ENCODE measurements at regions not wholly inside any gene's neighbourhood (a gene's known extent, or its start where the extent isn't known, plus 50 kb on each side); places are given as distances from the start of the nearest gene placed in this dataset.

DNA sequence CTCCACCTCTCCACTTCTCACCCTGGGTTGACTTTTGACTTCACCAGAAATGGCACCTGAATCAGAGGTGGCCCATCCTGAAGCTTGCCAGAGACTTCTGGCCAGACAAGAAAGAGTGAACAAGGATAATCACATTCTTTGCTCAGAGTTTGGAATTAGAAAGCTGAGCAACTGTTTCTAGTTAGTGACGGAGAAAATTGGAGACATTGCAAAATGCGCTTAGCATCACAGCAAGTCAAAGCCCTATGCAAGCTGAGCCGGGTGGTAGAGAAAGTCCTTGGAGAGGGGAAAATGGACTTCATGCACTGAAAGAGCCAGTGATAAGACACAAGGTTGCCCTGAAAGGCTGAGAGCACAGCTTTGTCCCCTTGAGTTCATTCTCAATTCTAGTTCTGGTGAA, 161.8 kb downstream of the PAH start:
- Histone ChIP-seq H3K9ac (ENCODE audit: low read depth, low read length) (no peak overlapping the region), H3K27me3 (ENCODE audit: control insufficient read depth, insufficient read depth, low read length) (no peaks in the 10 kb centered on the region), H3K36me3 (ENCODE audit: insufficient read depth, low read length) (no peaks in the 10 kb centered on the region), H3K4me3 (ENCODE audit: low read length) (no peak overlapping the region), H3K4me2 (ENCODE audit: low read length) (no peak overlapping the region), H3K9me3 (replicated peaks; ENCODE audit: low read length) (no peaks in the 10 kb centered on the region), H3K4me1 (ENCODE audit: control insufficient read depth, insufficient read depth, low read length) (no peaks in the 10 kb centered on the region)

DNA sequence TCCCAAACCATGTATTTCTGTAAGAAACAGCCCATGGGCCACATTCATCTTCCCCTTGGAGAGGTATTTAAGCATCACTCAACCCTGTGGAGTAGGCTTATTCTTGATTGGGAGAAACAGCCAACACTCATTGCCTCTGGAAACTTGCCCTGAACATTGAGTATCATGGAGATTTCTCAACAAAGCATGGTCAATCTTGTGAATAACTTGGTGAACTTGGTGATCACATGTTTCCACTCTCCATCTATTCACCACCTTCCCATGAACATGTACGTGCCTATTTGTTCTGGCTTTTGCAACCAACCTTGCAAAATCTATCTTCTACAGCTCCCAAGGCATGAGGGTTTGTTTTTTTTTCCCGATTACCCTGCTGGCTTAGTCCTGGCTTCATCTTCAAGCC, 163.2 kb downstream of the PAH start:
- Histone ChIP-seq H3K4me1 (ENCODE audit: control insufficient read depth, insufficient read depth, low read length) (no peaks in the 10 kb centered on the region), H3K4me2 (ENCODE audit: low read length) (no peak overlapping the region), H3K27me3 (ENCODE audit: control insufficient read depth, insufficient read depth, low read length) (no peaks in the 10 kb centered on the region), H3K36me3 (ENCODE audit: insufficient read depth, low read length) (no peaks in the 10 kb centered on the region), H3K4me3 (ENCODE audit: low read length) (no peak overlapping the region), H3K9me3 (replicated peaks; ENCODE audit: low read length) (no peaks in the 10 kb centered on the region), H3K9ac (ENCODE audit: low read depth, low read length) (no peak overlapping the region)

DNA sequence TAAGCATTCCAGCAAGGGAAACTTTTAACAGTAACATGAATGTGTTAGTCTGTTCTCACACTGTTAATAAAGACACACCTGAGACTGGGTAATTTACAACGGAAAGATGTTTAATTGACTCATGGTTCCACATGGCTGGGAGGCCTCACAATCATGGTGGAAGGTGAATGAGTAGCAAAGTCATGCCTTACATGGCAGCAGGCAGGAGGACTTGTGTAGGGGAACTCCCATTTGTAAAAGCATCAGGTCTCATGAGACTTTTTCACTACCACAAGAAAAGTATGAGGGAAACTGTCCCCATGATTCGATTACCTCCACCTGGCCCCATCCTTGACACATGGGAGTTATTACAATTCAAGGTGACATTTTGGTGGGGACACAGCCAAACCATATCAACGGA, 168.3 kb downstream of the PAH start:
- Histone ChIP-seq H3K36me3 (ENCODE audit: insufficient read depth, low read length) (no peaks in the 10 kb centered on the region), H3K27me3 (ENCODE audit: control insufficient read depth, insufficient read depth, low read length) (no peaks in the 10 kb centered on the region), H3K9me3 (replicated peaks; ENCODE audit: low read length) (no peaks in the 10 kb centered on the region), H3K4me1 (ENCODE audit: control insufficient read depth, insufficient read depth, low read length) (no peaks in the 10 kb centered on the region), H3K4me3 (ENCODE audit: low read length) (no peak overlapping the region), H3K9ac (ENCODE audit: low read depth, low read length) (no peak overlapping the region), H3K4me2 (ENCODE audit: low read length) (no peak overlapping the region)

GRCh38 chr12:102746963-102747362, 170.1 kb downstream of the PAH start:
- Histone ChIP-seq H3K4me3 (ENCODE audit: low read length) (no peak overlapping the region), H3K4me1 (ENCODE audit: control insufficient read depth, insufficient read depth, low read length) (no peaks in the 10 kb centered on the region), H3K36me3 (ENCODE audit: insufficient read depth, low read length) (no peaks in the 10 kb centered on the region), H3K27me3 (ENCODE audit: control insufficient read depth, insufficient read depth, low read length) (no peaks in the 10 kb centered on the region), H3K4me2 (ENCODE audit: low read length) (no peak overlapping the region), H3K9me3 (replicated peaks; ENCODE audit: low read length) (no peaks in the 10 kb centered on the region), H3K9ac (ENCODE audit: low read depth, low read length) (no peak overlapping the region)

- Histone ChIP-seq H3K4me1 (ENCODE audit: control insufficient read depth, insufficient read depth, low read length) (no peaks in the 10 kb centered on the region), H3K9me3 (replicated peaks; ENCODE audit: low read length) (no peaks in the 10 kb centered on the region), H3K4me3 (ENCODE audit: low read length) (no peak overlapping the region), H3K4me2 (ENCODE audit: low read length) (no peak overlapping the region), H3K36me3 (ENCODE audit: insufficient read depth, low read length) (no peaks in the 10 kb centered on the region), H3K27me3 (ENCODE audit: control insufficient read depth, insufficient read depth, low read length) (no peaks in the 10 kb centered on the region), H3K9ac (ENCODE audit: low read depth, low read length) (no peak overlapping the region)
Measured at GRCh38 chr12:102745971-102746600, 171.0 kb downstream of the PAH start.

GRCh38 chr12:102741196-102741595, 175.8 kb downstream of the PAH start:
- no peak overlapping the region for H3K4me3 ChIP-seq (ENCODE audit: low read length)
- no peaks in the 10 kb centered on the region for H3K36me3 ChIP-seq (ENCODE audit: insufficient read depth, low read length)
- H3K27me3 ChIP-seq (ENCODE audit: control insufficient read depth, insufficient read depth, low read length) = no peaks in the 10 kb centered on the region
- H3K4me2 ChIP-seq (ENCODE audit: low read length) = no peak overlapping the region
- no peaks in the 10 kb centered on the region for H3K4me1 ChIP-seq (ENCODE audit: control insufficient read depth, insufficient read depth, low read length)
- no peaks in the 10 kb centered on the region for H3K9me3 ChIP-seq (replicated peaks; ENCODE audit: low read length)
- no peak overlapping the region for H3K9ac ChIP-seq (ENCODE audit: low read depth, low read length)

DNA sequence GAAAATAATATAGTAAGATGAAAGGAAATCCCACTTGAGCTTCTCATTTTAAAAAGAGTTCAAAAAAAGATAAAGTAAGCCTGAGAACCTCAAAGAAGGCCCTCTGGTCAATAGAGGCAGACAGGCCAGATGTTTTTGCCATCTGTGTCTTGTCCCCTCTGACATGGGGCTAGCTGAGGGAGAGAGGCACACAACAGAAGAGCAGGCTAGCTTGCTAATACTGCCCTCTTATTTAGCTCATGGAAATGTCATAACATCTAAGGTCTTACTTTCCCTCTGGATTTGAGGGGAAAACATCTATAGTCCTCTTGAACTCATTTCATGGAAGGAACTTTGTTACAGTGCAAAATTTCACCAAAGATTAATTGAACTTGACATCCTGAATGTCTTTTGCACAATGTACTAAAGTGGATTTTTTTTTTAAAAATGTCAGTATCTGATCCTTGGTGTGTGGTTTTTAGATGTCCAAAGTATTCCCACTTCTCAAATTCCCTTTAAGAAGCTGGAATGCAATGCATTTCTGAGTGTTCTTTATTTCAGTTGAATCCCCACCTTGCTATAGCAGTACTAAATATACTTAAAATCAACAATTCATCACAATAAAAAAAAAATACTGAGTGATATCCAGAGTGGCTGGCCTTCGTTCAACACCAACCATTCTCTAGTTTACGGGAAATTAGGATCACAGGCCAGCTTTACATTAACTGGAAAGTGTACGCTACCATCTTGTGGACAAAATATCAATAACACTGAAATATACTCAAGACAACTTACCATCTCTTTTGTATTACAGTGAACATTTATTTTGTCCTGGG, 176.7 kb downstream of the PAH start:
- Histone ChIP-seq H3K4me3 (ENCODE audit: low read length) (no peak overlapping the region), H3K9ac (ENCODE audit: low read depth, low read length) (no peak overlapping the region), H3K27me3 (ENCODE audit: control insufficient read depth, insufficient read depth, low read length) (no peaks in the 10 kb centered on the region), H3K36me3 (ENCODE audit: insufficient read depth, low read length) (no peaks in the 10 kb centered on the region), H3K9me3 (replicated peaks; ENCODE audit: low read length) (no peaks in the 10 kb centered on the region), H3K4me2 (ENCODE audit: low read length) (no peak overlapping the region), H3K4me1 (ENCODE audit: control insufficient read depth, insufficient read depth, low read length) (no peaks in the 10 kb centered on the region)

- H3K4me3 ChIP-seq (ENCODE audit: low read length) = no peak overlapping the region
- no peaks in the 10 kb centered on the region for H3K27me3 ChIP-seq (ENCODE audit: control insufficient read depth, insufficient read depth, low read length)
- H3K4me1 ChIP-seq (ENCODE audit: control insufficient read depth, insufficient read depth, low read length) = no peaks in the 10 kb centered on the region
- H3K36me3 ChIP-seq (ENCODE audit: insufficient read depth, low read length) = no peaks in the 10 kb centered on the region
- H3K4me2 ChIP-seq (ENCODE audit: low read length) = no peak overlapping the region
- no peaks in the 10 kb centered on the region for H3K9me3 ChIP-seq (replicated peaks; ENCODE audit: low read length)
- H3K9ac ChIP-seq (ENCODE audit: low read depth, low read length) = no peak overlapping the region
Measured at GRCh38 chr12:102736328-102736727, 180.7 kb downstream of the PAH start.

GRCh38 chr12:102735104-102735503, 181.9 kb downstream of the PAH start:
- Histone ChIP-seq H3K9ac (ENCODE audit: low read depth, low read length) (no peak overlapping the region), H3K36me3 (ENCODE audit: insufficient read depth, low read length) (no peaks in the 10 kb centered on the region), H3K4me1 (ENCODE audit: control insufficient read depth, insufficient read depth, low read length) (no peaks in the 10 kb centered on the region), H3K9me3 (replicated peaks; ENCODE audit: low read length) (no peaks in the 10 kb centered on the region), H3K4me3 (ENCODE audit: low read length) (no peak overlapping the region), H3K4me2 (ENCODE audit: low read length) (no peak overlapping the region), H3K27me3 (ENCODE audit: control insufficient read depth, insufficient read depth, low read length) (no peaks in the 10 kb centered on the region)

- Histone ChIP-seq H3K4me2 (ENCODE audit: low read length) (no peak overlapping the region), H3K4me1 (ENCODE audit: control insufficient read depth, insufficient read depth, low read length) (no peaks in the 10 kb centered on the region), H3K9ac (ENCODE audit: low read depth, low read length) (no peak overlapping the region), H3K27me3 (ENCODE audit: control insufficient read depth, insufficient read depth, low read length) (no peaks in the 10 kb centered on the region), H3K36me3 (ENCODE audit: insufficient read depth, low read length) (no peaks in the 10 kb centered on the region), H3K9me3 (replicated peaks; ENCODE audit: low read length) (no peaks in the 10 kb centered on the region), H3K4me3 (ENCODE audit: low read length) (no peak overlapping the region)
Measured at GRCh38 chr12:102730996-102731395, 186.0 kb downstream of the PAH start.

DNA sequence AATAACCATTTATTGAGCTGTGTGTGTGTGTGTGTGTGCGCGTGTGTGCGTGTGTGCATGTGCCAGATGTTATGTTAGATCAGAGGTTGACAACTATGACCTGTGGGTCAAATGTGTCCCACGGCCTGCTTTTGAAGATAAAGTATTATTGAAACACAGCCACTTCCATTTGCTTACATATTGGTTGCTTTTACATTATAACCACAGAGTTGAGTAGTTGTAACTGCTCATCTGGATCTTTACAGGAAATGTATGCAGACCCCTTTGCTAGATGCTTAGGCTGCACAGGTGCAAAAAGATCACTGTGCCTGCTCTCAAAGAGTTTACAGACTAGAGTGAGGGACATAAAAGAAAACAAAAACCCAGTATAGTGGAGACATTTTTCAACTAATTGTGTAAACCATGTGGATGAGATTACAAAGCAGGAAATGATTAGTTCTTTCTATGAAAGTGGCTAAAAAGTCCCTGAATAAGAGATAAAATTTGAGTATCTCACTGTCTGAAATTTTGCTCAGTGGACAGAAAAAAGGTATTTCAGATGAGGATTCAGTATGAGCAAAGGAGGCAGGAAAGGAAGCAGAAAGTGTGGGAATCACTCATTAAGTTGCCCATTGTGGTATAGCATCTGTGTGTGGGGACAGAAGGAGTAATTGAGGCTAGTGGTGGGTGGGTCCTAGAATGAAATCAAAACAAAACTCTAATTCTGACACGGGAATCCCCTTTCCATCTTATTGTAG, 188.4 kb downstream of the PAH start:
- Histone ChIP-seq H3K36me3 (ENCODE audit: insufficient read depth, low read length) (no peaks in the 10 kb centered on the region), H3K4me3 (ENCODE audit: low read length) (no peak overlapping the region), H3K4me2 (ENCODE audit: low read length) (no peak overlapping the region), H3K27me3 (ENCODE audit: control insufficient read depth, insufficient read depth, low read length) (no peaks in the 10 kb centered on the region), H3K4me1 (ENCODE audit: control insufficient read depth, insufficient read depth, low read length) (no peaks in the 10 kb centered on the region), H3K9ac (ENCODE audit: low read depth, low read length) (no peak overlapping the region), H3K9me3 (replicated peaks; ENCODE audit: low read length) (no peaks in the 10 kb centered on the region)

All from skeletal muscle satellite cell (primary cell).